Activated naive CD4-positive, alpha-beta T cell (primary cell): ENCODE measurements at regions not wholly inside any gene's neighbourhood (a gene's known extent, or its start where the extent isn't known, plus 50 kb on each side); places are given as distances from the start of the nearest gene placed in this dataset.
A peak's percentile ranks its signal among the peaks of the same experiment; 100 is the strongest.

Source experiments
- DNase-seq, 4 experiments: peaks; one replicate each; lab custom pipeline; 2025; lab: John Stamatoyannopoulos, UW

DNA sequence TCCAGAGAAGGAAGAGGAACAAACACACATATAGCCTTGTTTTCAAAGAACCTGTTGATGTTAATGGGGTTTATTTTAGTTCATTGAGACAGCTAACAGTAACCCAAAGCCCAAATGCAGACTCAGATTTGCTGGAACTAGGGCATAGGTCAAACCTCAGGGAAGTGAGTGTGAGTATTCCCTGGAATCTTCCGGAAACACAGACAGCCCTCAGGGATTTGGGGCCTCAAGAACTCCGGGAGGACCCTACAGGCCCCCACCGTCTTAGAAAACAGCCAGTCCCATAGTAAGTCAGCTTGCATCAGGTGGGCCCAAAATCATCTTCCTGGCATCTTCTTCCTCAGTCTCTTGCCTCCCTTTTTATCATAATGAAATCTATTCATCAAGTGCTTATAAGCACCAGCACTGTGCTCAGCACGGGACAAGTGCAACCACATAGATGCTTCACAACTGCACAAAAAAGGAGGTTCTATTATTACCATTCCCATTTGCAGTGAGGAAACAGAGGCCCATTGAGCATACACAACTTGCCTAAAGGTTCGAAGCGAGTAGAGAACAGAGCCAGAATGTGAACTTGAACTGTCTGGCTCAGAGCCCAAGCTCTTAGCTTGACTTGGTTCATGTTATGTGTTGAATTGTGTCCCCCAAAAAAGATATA is 50.2 kb upstream of the BCL11A start:
- no peak for DNase-seq

DNA sequence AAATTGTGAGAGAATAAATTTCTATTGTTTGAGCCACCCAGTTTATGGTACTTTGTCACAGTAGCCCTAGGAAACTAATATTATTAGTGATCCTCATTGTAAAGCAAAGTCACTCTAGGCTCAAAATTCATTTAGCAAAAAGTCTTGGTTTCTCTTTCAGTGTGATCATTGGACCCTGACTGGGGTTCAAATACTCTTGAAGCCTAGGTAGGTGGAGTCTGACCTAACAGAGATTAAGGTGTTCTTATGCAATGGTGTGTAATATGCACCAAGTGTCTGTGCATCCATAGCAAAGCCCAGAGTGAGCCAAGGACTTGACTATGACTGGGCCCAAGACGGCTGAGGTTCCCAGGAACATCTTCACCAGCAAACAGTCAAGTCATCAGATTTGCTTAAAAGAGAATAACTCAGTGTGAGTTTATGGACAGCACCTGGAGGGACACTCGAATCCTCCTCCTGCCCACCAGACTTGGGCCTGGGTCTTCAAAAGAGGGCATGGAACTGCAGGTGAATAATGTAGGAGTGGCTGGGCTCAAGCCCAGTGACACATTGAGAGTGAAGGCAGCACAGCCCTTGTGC is 51.1 kb upstream of the BCL11A start:
- DNase-seq = no peak

DNA sequence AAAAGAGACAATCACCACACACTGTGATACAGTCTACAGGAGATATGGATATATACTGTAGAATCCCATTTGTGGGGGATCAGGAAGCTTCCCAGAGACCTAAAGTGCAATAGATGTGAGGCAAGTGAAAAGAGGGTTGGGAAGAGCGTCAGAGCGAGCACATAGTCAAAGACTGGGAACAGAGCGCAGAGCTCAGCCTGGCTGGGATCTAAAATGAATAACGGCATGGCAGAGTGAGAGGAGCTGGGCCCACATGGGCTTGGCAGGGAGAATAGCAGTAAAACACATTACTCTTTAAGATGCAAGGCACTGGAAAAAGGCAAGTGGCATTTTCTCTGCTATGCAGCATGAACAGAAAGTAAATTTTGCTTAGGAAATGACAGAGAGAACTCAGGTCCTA is 52.4 kb upstream of the BCL11A start:
- no peak for DNase-seq

DNA sequence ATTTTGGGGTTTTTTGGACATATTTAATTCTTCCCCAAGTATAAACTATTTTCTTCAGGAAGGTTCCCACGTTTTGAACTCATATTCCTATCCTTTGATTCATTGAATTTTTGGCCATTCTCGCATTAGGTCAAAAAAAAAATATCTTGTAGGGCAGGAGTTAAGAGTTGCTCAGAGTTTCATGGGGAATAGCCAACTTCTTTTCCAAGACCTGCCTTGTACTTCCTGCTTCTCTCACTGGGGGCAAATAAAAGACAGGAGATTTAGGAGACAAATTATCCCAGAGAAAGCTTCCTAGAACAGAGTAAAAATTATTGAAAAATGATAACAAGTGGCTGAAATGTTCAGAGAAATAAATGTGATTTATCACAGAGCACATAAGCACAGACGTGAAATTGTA is 55.2 kb upstream of the BCL11A start:
- no peak for DNase-seq

DNA sequence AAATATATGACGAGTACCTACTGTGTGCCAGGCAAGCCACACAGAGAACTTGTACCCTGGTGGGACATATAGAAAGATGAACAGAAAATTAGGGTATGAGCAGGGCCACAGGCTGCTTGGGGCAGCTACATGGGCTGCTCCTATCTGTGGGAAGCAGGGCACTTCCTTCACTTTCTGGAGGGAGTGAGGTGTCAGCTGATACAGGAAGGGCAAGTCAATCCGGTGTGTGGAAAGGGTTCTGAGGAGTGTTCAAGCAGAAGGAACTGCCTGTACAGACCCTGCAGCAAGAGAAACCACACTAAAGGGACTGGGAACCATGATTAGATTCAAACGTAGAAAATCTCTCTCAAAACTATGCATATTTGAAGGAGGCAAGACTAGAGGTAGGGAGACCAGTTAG is 58.6 kb upstream of the BCL11A start:
- DNase-seq = no peak

DNA sequence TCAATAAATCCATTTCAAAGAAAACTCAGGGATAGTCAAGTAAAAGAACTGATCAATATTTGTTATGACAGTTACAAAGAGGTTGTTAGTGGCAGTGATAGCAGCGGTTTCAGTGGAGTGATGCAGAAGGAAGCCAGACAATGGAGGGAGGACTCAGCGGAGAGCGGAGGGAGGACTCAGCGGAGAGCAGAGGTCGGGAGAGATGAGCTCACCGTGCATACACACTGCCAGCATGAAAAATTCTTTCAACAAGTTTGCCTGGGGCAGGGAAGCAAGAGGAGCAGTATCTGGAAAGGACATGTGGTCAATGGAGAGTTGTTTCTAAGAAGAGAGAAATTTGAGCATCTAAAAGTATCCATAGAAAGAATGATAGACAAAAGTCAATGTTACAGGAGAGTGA is 60.9 kb upstream of the BCL11A start:
- DNase-seq = no peak

DNA sequence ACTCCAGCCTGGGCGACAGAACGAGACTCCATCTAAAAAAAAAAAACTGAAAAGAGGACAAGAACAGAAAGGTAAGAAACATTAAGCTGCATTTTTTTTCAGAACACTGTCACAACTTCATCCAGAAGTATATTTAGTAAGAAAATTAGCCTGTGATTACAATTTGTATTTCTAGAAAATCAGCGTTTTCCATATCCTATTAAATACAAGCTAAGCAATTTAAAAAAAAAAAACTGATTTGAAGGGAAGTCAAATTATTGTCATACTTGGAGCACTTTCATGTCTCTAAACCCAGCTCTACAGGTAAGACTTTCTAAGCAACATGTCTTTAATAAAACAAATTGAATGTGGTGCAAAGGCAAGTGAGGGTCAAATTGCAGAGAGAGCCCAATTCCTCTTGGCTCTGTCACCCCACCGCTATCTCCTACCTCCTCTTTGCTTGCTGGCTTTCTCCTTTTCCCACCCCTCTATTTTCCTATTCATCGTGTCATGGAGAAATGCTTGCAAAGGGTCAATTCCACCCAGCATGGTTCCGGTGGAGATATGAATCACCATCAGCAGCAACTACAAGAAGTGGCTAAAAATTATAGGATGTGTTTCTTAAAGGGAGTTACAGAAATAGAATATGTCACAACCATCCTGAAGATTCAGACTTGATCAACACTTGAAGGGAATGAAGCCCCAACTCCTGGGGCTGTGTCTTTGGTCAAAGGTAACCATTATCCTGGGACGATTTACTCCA is 68.4 kb upstream of the BCL11A start:
- no peak for DNase-seq

DNA sequence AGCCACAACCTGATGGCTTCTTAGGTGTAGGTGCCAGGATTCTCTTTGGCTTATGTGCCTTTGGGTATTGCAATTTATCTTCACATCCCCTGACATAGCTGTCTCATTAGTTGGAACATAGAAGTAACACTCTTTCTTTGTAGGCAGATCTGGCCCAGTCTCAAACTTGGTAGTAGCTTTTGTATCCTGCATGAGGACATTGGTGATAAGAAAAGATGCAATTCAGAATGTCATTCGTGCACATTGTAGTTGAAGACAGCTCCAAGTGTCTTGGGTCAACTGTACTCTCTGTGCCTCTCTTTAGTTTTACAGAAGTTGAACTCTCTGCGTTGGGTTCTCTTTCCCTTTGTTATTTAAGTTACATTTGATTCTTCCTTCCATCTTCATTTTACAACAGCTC is 69.6 kb upstream of the BCL11A start:
- no peak for DNase-seq

DNA sequence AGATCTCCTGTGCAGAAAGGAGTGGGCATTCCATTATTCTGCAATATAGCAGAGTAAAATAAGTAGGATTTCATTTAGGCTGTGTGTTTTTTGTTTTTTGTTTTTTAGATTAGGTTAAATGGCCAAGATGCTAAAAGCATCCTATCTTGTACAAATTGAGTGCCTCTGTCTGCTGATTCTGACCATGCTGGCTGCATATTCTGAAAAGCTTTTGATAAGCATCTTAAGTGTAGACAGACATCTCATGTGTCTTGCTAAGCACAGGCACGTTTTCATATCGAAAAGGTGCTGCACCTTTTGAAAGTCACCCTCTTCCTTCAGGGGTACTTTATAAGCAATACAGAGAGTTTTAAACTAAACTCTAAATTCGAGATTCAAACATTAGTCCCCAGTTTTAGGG is 74.0 kb upstream of the BCL11A start:
- DNase-seq = no peak

DNA sequence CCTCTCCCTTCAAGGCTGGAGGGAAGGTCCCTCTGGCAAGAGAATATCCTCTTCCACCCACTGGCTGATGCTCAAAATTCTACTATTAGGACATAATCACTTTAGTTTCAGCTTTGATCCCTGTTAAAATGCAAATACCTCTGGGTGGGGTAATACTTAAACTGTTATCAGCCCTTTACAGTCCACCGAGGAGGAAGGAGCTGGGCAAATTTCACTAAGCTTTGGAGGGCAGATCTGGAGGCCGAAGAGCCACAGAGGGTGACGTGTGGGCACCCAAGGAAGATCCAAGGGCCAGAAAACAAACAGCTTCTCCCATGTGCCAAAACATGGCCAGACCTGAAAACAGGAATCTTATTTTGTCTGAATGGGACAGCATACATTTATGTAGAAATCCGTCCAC is 74.6 kb upstream of the BCL11A start:
- no peak for DNase-seq

DNA sequence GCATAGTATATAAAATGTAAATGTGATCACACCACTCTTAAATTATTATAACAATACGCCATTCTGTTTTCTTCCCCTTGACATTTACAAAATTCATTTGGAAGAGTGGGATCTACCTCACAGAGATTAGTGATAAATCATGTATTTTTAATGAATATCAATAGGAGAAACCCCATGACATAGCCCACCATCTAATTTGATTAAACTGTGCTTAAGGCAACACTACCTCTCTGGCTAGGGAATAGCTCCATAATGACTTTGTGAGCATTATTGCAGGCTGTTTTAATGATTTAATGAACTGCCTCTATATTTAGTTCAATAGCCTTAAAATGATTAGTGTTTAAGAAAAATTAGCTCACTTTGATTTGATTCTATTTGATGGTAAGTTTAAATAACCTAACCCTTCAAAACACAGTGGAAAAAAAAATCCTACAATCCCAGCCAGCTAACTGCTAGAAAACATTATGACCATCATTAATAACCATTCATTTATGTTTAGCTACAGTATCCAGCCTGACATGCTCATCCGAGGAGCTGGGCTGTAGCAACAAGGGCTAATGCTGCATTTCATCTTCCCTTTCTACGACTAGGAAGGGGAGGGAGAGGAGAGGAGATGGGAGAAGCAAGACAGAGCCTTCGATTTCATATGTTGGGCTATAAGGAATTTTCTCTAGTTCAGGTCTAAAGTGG is 75.3 kb upstream of the BCL11A start:
- DNase-seq = no peak

DNA sequence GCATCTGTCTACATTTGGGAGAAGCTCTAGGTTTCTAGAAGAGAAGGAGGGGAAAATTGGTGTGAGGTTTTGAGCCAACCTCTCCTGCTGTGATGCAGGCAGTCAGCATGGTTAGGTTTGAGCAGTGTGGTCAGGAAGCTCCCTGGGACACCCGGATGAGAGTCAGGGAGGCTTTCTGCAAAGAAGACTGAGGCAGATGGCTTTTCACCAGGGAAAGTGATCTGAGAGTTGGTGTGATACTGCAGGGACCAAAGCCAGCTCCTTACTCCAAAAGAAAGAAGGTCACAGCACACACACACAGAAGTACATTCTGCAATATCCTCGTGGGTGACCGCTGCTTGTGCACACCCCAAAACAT is 75.8 kb upstream of the BCL11A start:
- DNase-seq = no peak

DNA sequence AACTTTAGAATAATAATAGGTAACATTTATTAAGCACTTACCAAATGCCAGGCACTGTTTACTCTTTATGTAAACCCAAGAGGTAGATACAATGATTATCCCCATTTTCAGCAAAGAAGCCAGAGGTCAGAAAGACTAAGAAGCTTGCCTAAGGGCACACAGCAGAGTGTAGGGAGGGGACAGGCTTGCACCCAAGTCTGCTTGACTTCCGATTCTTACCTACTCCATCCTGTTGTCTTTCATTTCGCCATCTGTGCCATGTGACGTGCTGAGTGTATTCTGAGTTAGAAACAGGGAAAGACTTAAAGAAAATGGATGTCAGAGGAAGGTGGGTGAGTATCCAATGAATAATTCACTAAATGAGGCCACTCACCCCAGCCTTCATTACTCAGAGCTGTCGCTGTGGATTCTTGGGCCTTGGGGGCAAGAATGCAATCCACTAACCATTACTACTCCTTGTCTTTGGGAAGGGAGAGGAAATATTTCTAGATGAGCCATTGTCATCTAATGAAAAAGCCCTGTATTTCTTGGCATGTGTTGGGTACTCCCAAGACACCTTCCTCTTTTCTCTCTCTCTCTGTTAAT is 76.4 kb upstream of the BCL11A start:
- no peak for DNase-seq

DNA sequence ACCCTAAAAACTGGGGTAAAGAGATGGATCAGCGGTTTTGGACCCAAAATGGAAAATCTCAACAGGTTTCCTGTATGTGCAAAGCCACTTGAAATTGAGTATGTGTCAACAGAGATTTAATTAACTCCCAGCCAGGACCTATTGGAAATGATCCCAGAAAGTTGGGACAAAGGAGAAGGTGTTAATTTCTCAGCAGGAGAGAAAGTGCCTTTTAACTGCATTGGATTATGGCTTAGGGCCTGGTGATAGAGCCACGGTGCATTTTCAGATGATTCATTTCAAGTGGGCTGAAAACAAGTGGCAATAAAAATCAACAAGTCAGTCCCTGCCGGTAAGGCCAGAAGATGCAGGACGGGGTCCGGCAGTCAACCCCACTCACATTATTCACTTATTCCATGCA is 80.2 kb upstream of the BCL11A start:
- DNase-seq = no peak

DNA sequence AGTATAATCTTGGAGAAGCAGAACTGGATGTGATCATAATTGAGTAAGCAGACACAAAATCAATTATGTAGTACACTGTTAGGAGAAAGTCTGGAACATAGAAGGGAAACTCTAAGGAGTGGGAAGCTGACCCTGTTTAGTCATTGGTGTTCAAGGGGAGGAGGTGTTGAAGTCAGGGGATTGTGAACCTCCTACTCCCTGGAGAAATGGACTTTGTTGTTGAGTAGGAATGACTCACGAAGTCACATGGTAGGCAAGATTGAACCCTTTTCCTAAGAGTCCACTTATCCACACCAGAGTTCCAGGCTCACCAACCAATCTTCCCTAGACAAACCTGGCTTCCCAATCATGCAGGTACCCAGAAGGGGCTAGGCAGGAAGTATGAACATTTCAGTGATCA is 81.0 kb upstream of the BCL11A start:
- DNase-seq = no peak

DNA sequence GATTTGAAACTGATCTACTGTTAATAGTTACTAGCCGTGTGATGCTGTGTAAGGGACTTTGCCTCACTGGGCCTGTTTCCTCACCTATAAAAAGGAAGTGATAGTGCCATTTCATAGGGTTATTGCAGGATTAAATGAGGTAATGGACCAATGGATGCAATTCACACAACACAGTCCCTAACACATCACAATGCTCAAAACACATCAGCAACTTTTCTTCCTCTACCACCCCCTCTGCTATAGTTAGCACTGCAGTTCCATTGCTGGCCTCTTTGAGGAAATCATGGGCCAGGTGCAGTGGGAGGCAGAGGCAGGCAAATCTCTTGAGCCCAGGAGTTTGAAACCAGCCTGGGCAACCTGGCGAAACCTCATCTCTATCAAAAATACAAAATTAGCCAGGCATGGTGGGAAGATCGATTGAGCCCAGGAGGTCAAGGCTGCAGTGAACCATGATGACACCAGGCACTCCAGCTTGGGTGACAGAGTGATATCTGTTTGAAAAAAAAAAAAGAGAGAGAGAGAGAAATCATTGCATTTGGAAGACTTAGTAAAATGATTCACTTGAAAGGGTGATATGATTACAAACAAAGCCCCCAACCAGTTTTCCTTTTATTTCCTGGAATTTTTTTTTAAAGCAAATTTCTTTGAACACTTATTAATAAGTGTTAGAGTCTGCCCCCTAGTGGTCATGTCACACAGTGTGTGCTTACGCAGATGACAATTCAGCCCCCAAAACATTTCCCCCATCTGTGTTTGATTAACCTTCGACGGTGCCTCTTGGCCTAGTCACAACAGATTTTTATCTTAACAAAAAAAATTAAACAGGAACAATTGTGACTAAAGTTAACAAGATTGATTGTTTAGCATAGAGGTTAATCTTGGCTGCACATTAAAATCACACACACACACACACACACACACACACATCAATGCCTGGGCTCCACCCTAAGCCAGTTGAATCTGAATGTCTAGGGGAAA is 88.6 kb upstream of the BCL11A start:
- DNase-seq = peak in 1 of 4 experiments; percentile 2

DNA sequence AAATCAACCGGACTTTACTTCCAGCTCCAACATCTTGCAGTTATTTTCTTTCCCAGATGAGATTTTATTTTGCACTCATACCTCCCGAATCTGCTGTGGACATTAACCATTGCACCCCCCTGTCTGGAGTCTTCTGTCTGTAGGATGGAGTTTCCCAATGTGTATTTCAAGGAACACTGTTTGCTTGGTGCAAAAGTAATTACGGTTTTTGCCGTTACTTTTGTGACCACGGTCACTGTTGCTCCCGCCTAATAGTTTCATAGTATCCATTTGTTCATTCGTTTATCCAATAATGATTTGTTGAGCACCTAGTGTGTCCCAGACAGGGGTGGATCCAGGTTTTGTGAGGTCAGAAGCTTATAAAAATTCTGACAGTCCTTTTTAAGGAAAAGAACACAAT is 90.3 kb upstream of the BCL11A start:
- DNase-seq = no peak

DNA sequence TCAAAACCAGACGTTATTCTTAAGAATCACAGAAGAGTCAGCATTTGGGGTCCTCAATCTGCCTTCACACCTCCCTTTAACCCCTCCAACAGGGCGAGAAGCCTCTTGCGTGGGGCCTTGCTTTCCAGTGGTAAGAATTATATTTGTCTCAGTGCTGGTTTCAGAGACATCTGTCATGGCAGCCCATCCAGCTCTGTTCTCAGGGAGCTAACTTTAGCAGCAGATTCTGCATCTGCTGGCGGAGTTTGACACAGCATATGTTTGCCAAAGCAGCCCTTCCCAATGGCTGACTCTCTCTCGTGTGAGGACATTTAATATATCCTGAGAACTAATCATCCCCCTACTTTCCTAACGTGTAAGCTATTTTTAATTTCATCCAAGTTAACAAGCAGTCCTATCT is 91.5 kb upstream of the BCL11A start:
- no peak for DNase-seq

DNA sequence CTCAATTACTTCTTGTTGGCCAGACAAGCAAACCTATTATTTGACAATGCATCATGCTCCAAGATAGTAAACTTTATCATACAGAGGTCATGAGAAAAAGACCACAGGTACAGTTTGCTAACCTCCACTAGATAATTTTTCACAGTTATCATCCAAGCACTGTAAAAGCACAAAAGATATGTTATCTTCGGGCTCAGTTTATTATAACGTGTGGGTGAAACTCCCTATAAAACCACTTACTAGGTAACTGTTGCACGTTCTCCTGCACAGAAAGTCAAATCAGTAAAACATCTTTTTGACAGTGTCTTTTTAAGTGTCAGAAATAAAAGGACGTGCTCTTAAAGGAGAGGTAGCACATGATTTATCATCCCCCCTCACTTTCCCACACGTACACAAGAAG is 94.7 kb upstream of the BCL11A start:
- no peak for DNase-seq

DNA sequence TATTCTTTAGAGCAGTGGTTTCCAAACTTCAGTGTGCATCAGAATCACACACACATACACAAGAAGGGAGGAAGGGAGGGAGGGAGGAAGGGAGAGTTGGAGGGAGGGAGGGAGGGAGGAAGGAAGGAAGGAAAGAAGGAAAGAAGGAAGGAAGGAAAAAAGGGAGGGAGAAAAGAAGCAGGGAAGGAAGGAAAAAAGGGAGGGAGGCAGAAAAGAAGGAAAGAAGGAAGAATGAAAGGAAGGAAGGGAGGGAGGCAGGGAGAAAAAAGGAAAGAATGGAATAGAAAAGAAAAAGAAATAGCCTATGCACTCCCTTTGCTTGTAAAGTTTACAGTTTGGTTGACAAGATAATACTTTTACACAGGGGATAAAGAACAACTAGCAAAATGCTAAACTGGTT is 96.3 kb upstream of the BCL11A start:
- no peak for DNase-seq

DNA sequence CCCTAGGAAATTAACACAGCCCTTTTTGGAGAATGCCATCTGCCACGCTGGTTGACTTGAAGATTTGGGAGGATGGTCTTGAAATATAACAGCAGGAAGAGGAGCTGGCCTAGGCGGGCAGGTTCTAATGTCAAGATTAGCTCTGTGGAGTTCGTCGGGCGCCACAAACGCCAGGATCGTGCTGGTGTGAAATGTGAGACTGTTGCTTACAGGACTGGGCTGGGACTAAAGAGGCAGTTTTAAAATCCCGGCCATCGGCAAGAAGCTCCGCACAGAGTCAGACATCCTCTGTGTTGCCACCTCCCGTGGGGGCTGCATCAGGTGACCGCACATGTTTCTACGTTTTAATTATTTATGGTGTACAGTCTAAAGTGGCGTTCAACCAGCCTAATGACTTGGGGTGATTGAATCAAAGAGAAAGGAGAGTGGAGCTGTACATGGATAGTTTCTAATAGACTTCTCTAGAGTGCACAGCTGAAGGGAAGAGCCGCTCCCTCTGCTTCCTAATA is 99.4 kb upstream of the BCL11A start:
- DNase-seq = no peak
